Spleen (tissue), 11 donors: ENCODE measurements at regions not wholly inside any gene's neighbourhood (a gene's known extent, or its start where the extent isn't known, plus 50 kb on each side); places are given as distances from the start of the nearest gene placed in this dataset.

Source experiments
- DNase-seq: peaks from one replicate; pipeline ENCODE4 v3.0.0-alpha.2; 2020
- H3K27ac ChIP-seq, 8 donors: fragments of 200-600 bp; sonication (generic) in 7 of 8; 1 replicate in 4 of 8; 2 replicates in 4 of 8; pipeline versions ENCODE4 v1.5.0 to v1.8.0; 2016 to 2021; ENCODE audit warnings: inconsistent platforms in 4 of 8, mild to moderate bottlenecking in 4 of 8, moderate library complexity in 1 of 8
- H3K27me3 ChIP-seq, 7 donors: fragments of 200-600 bp; sonication (generic) in 6 of 7; replicated peaks in 1 of 7; 1 replicate in 4 of 7; 2 replicates in 3 of 7; pipeline versions ENCODE4 v1.5.0 to v1.8.0; 2016 to 2021; ENCODE audit warnings: inconsistent platforms in 3 of 7, mild to moderate bottlenecking in 1 of 7
- H3K36me3 ChIP-seq, 6 donors: fragments of 200-600 bp; sonication (generic) in 5 of 6; 1 replicate in 4 of 6; 2 replicates in 2 of 6; pipeline versions ENCODE4 v1.5.0 to v1.8.0; 2016 to 2021; ENCODE audit warnings: inconsistent platforms in 2 of 6
- H3K4me1 ChIP-seq, 6 donors: fragments of 200-600 bp; sonication (generic) in 5 of 6; 1 replicate in 3 of 6; 2 replicates in 3 of 6; pipeline versions ENCODE4 v1.5.0 to v1.8.0; 2016 to 2021; ENCODE audit warnings: inconsistent platforms in 3 of 6
- H3K4me3 ChIP-seq, 8 donors: fragments of 200-600 bp; sonication (generic) in 7 of 8; 1 replicate in 4 of 8; 2 replicates in 4 of 8; pipeline versions ENCODE4 v1.5.0 to v1.8.0; 2016 to 2021; ENCODE audit warnings: inconsistent platforms in 4 of 8, mild to moderate bottlenecking in 4 of 8, moderate library complexity in 2 of 8
- H3K9me3 ChIP-seq, 8 donors: fragments of 200-600 bp; sonication (generic) in 7 of 8; 1 replicate in 4 of 8; 2 replicates in 4 of 8; pipeline versions ENCODE4 v1.5.0 to v1.8.0; 2016 to 2021; ENCODE audit warnings: inconsistent platforms in 4 of 8
- POLR2A ChIP-seq, 3 donors: fragments of 450-650 bp; IDR thresholded peaks; one replicate each; pipeline ENCODE4 v1.5.1; 2017; ENCODE audit warnings: antibody characterized with exemption in 3 of 3, mild to moderate bottlenecking in 1 of 3
- POLR2AphosphoS5 ChIP-seq, 3 donors: sonication (generic); formaldehyde crosslinking; IDR thresholded peaks; one replicate each; pipeline ENCODE4 v1.5.1; 2017; ENCODE audit warnings: antibody characterized with exemption in 3 of 3
- WGBS, 5 donors: extraction: QIAGEN DNeasy Blood & Tissue Kit in 3 of 5; methylation state at CpG; one replicate each; pipeline versions ENCODE4 v1.1.5 to v1.1.7; 2013 to 2018; 5-methylcytosine and 5-hydroxymethylcytosine counted together
- intact Hi-C: fragments of 100-400 bp; cut with DNase I; formaldehyde crosslinking; loops from one replicate; pipeline ENCODE4 v1.15.0; 2023; ENCODE audit warnings: low total_unique reads
- TF ChIP-seq, protein P1 (sequence below), 11 experiments: fragments of 200-600 bp in 7 of 11; fragments of 450-650 bp in 4 of 11; sonication (generic) in 4 of 11; IDR thresholded peaks in 8 of 11; conservative IDR thresholded peaks in 3 of 11; 1 replicate in 7 of 11; 2 replicates in 4 of 11; pipeline versions ENCODE4 v1.4.0 to v1.8.0; 2016 to 2021; ENCODE audit warnings: antibody characterized with exemption in 11 of 11, inconsistent platforms in 4 of 11, mild to moderate bottlenecking in 1 of 11
- donor health status: healthy with polysubstance abuse.
- donor health status: DM: no; HTN: no; CAD: no; lungs with moderate emphysema.
- donor health status: DM: no; HTN: no; CAD: no.
- donor health status: Bipolar disorder and iron deficiency.
- donor health status: healthy.
- donor health status: DM: no; HTN: no; CAD: no.
- donor health status: DM: yes; HTN: yes; CAD: no.

DNA sequence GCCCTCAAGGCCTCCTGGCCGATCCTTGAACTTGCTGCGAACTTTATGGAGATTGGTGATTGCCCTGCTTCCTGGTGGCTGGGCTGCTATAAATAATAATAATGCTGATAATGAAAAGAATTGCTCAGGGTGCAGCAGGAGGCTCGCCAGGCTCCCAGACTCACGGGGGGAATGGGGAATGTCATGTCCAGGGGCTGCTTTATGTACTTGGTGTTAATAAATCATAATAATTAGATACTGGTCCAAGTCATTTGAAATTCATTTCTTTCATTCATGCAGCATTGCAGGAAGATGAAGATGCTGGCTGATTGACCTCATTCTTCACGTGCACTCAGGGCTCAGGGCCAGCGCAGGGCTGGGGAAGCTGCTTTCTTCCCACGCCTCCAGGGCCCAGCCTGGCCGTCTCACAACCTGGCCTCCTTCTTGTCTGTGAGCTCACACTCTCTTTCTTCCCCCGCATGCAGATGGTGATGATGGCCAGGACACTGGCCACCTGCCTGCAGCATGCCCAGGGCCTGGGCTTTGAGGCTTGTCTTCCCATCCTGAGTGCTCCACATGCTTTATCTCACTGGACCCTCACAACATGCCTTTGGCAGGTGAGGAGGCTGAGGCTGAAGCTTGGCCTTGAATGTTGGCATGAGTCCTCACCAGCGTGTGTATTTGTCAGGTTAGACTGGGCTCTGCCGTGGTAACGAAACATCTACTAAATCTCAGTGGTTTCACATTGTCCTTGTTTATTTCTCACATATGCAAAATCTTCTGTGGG, 138.4 kb upstream of the TNS3 start:
- no peak for DNase-seq
- Histone ChIP-seq H3K9me3 (no peaks in the 10 kb centered on the region), H3K36me3 (no peaks in the 10 kb centered on the region), H3K4me3 (no peak overlapping the region), H3K27ac (peak overlapping the region in 3 of 8 donors; percentile 12 to 32 (median 14)), H3K4me1 (peaks cover 16 to 40% (median 29%) of the 10 kb centered on the region in 6 donors), H3K27me3 (no peaks in the 10 kb centered on the region)
- intact Hi-C loops = no loop called here
- TF ChIP-seq POLR2AphosphoS5 (IDR thresholded peaks at IDR 0.05) (peak in 1 of 3 donors; percentile 38), POLR2A (IDR thresholded peaks at IDR 0.05) (no peak)
- TF ChIP-seq, protein P1, sequence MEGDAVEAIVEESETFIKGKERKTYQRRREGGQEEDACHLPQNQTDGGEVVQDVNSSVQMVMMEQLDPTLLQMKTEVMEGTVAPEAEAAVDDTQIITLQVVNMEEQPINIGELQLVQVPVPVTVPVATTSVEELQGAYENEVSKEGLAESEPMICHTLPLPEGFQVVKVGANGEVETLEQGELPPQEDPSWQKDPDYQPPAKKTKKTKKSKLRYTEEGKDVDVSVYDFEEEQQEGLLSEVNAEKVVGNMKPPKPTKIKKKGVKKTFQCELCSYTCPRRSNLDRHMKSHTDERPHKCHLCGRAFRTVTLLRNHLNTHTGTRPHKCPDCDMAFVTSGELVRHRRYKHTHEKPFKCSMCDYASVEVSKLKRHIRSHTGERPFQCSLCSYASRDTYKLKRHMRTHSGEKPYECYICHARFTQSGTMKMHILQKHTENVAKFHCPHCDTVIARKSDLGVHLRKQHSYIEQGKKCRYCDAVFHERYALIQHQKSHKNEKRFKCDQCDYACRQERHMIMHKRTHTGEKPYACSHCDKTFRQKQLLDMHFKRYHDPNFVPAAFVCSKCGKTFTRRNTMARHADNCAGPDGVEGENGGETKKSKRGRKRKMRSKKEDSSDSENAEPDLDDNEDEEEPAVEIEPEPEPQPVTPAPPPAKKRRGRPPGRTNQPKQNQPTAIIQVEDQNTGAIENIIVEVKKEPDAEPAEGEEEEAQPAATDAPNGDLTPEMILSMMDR (IDR thresholded peaks at IDR 0.05 in 8 of 11, conservative IDR thresholded peaks at IDR 0.05 in 3 of 11) = no peak
- 64 to 71% (median 66%) methylated on average over 12 of the region's 12 CpGs for WGBS, 5 donors

DNA sequence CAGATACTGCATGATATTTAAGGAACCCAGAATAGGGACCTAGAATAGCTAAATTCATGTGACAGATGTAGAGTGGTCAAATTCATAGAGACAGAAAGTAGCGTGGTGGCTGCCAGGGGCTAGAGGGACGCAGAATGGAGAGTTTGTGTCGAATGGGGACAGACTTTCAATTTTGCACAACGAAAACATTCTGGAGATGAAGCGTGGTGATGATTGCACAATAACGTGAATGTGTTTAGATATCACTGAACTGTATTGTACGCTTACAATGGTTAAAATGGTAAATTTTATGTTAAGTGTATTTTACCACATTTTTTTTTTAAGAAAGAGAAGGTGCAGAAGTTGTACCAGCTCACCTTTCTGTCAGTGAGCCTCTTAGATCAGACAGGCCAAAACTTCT, 137.8 kb upstream of the TNS3 start:
- Histone ChIP-seq H3K4me3 (no peak overlapping the region), H3K4me1 (peaks cover 14 to 41% (median 23%) of the 10 kb centered on the region in 6 donors), H3K27ac (peak overlapping the region in 1 of 8 donors; percentile 32), H3K36me3 (no peaks in the 10 kb centered on the region), H3K27me3 (no peaks in the 10 kb centered on the region), H3K9me3 (no peaks in the 10 kb centered on the region)
- TF ChIP-seq POLR2AphosphoS5 (IDR thresholded peaks at IDR 0.05) (no peak), POLR2A (IDR thresholded peaks at IDR 0.05) (no peak)
- TF ChIP-seq, protein P1 (IDR thresholded peaks at IDR 0.05 in 8 of 11, conservative IDR thresholded peaks at IDR 0.05 in 3 of 11) = no peak
- no peak for DNase-seq
- 80 to 95% (median 85%) methylated on average over 7 of the region's 7 CpGs for WGBS, 5 donors
- intact Hi-C loops = no loop called here

DNA sequence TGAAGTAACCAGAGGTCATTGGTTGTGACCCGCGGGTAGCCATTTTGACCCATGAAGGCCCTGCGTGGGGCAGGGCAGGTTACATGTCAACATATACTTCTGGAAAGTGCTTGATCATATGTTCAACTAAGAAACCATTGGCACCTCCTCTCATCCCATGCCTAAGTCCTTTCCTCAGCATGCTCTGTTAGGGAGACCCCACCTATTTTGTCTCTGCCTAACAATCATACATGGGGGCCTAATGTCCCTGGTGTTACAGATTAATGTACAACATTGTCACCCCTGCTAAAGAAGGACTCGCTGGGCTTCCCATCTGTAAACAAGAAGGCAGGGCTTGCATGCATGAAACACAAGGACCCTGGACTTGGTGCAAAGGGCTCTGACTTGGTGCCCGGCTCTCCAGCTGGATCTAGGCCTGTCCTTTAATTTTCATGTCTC, 133.7 kb upstream of the TNS3 start:
- 94 to 98% (median 95%) methylated on average over 5 of the region's 5 CpGs for WGBS, 5 donors
- Histone ChIP-seq H3K4me1 (peaks cover 10 to 32% (median 14%) of the 10 kb centered on the region in 6 donors), H3K4me3 (no peak overlapping the region), H3K9me3 (no peaks in the 10 kb centered on the region), H3K27me3 (no peaks in the 10 kb centered on the region), H3K36me3 (no peaks in the 10 kb centered on the region), H3K27ac (peak overlapping the region in 2 of 8 donors; percentile 30 to 50)
- no peak for TF ChIP-seq POLR2AphosphoS5 (IDR thresholded peaks at IDR 0.05)
- TF ChIP-seq POLR2A (IDR thresholded peaks at IDR 0.05) = no peak
- TF ChIP-seq, protein P1 (IDR thresholded peaks at IDR 0.05 in 8 of 11, conservative IDR thresholded peaks at IDR 0.05 in 3 of 11) = no peak
- DNase-seq = no peak
- intact Hi-C loops = no loop called here
